ENCODE measurements at regions not wholly inside any gene's neighbourhood (a gene's known extent, or its start where the extent isn't known, plus 50 kb on each side); places are given as distances from the start of the nearest gene placed in this dataset.

GRCh38 chr2:196314780-196315179 lies 143.4 kb upstream of the STK17B start:
- peak overlapping the region; percentile 33 for H3K4me2 ChIP-seq (ENCODE audit: unreplicated experiment)
- 61% methylated on average over 4 of the region's 4 CpGs for WGBS, 2 experiments (ENCODE audit: low coverage in 1 of 2, low lambda C conversion rate in 2 of 2, missing lambda C conversion rate in 2 of 2)
- H3K79me2 ChIP-seq (ENCODE audit: insufficient read depth), result no peaks in the 10 kb centered on the region
- no peaks in the 10 kb centered on the region for H3K36me3 ChIP-seq (ENCODE audit: low read depth)
- no peaks in the 10 kb centered on the region for H3K27me3 ChIP-seq (replicated peaks; ENCODE audit: insufficient read depth)
- H4K20me1 ChIP-seq (ENCODE audit: insufficient read depth), result no peaks in the 10 kb centered on the region
- H3K9me2 ChIP-seq (ENCODE audit: insufficient read depth), result no peaks in the 10 kb centered on the region
- H2AFZ ChIP-seq, result no peak overlapping the region
- no peak for TF ChIP-seq EZH2phosphoT487 (IDR thresholded peaks at IDR 0.05; ENCODE audit: insufficient read depth, low read depth)
- no peak for TF ChIP-seq EZH2 (IDR thresholded peaks at IDR 0.05; ENCODE audit: insufficient read depth, poor library complexity, severe bottlenecking)
- no peak overlapping the region for H3K4me3 ChIP-seq
- no peak overlapping the region for H3K27ac ChIP-seq
- peak; percentile 58 for DNase-seq
- no peaks in the 10 kb centered on the region for H3K9me3 ChIP-seq (ENCODE audit: low read depth)
- peaks cover 22% of the 10 kb centered on the region; the same call in 1 of the 2 replicates for H3F3A ChIP-seq (ENCODE audit: insufficient read depth)
- H3K4me1 ChIP-seq (ENCODE audit: insufficient read depth), result peaks cover 24% of the 10 kb centered on the region
- H3K9ac ChIP-seq, result no peak overlapping the region
- in situ Hi-C loops (cut with MboI), result no loop called here

DNA sequence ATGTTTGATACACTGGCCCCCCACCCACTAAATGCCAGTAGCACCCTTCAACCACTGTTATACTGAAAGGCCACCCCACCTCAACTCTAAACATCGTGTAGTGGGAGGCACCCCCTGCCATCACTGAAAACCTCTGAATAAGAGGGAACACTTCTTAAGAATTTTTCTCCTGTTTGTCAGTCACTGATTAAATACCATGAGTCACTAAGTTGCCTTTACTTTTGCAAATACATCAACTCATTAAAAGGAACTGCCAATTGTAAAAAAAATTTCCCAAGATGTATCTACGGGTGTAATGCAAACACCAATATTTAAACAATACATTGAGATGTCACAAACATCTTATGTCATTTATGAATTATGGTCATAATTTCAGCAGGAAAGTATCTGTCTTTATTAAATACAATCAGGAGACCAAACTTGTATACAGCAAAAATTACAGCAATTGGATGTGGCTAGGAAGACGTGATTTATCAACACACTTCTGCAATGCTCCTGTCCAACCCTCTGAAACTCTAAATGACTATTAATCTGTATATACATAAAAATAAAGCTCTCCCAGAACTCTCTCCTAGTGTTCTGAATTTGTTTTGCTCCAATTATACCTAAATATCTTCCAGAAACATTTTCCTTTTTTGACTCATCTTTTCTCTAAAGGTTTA lies 144.1 kb upstream of the STK17B start:
- peak overlapping the region; percentile 33 for H3K4me2 ChIP-seq (ENCODE audit: unreplicated experiment)
- no peaks in the 10 kb centered on the region for H3K9me3 ChIP-seq (ENCODE audit: low read depth)
- H3K4me1 ChIP-seq (ENCODE audit: insufficient read depth), result peaks cover 24% of the 10 kb centered on the region
- H3F3A ChIP-seq (ENCODE audit: insufficient read depth), result peaks cover 22% of the 10 kb centered on the region; the same call in 1 of the 2 replicates
- H3K79me2 ChIP-seq (ENCODE audit: insufficient read depth), result no peaks in the 10 kb centered on the region
- no peaks in the 10 kb centered on the region for H3K27me3 ChIP-seq (replicated peaks; ENCODE audit: insufficient read depth)
- no peak overlapping the region for H3K9ac ChIP-seq
- no peak overlapping the region for H3K4me3 ChIP-seq
- no peak overlapping the region for H3K27ac ChIP-seq
- peak; percentile 64 for DNase-seq
- no peak overlapping the region for H2AFZ ChIP-seq
- WGBS, 2 experiments (ENCODE audit: low coverage in 1 of 2, low lambda C conversion rate in 2 of 2, missing lambda C conversion rate in 2 of 2), result 38 to 45% methylated on average over 3 of the region's 3 CpGs
- no peaks in the 10 kb centered on the region for H4K20me1 ChIP-seq (ENCODE audit: insufficient read depth)
- H3K36me3 ChIP-seq (ENCODE audit: low read depth), result no peaks in the 10 kb centered on the region
- TF ChIP-seq EZH2phosphoT487 (IDR thresholded peaks at IDR 0.05; ENCODE audit: insufficient read depth, low read depth), result no peak
- TF ChIP-seq EZH2 (IDR thresholded peaks at IDR 0.05; ENCODE audit: insufficient read depth, poor library complexity, severe bottlenecking), result no peak
- in situ Hi-C loops (cut with MboI), result no loop called here
- H3K9me2 ChIP-seq (ENCODE audit: insufficient read depth), result no peaks in the 10 kb centered on the region

GRCh38 chr2:196316050-196316430 lies 144.7 kb upstream of the STK17B start:
- WGBS, 2 experiments (ENCODE audit: low coverage in 1 of 2, low lambda C conversion rate in 2 of 2, missing lambda C conversion rate in 2 of 2), result 74 to 80% methylated on average over 4 of the region's 4 CpGs
- Histone ChIP-seq H3F3A (ENCODE audit: insufficient read depth) (peaks cover 22% of the 10 kb centered on the region; the same call in 1 of the 2 replicates), H3K4me3 (no peak overlapping the region), H3K79me2 (ENCODE audit: insufficient read depth) (no peaks in the 10 kb centered on the region), H3K9me3 (ENCODE audit: low read depth) (no peaks in the 10 kb centered on the region), H4K20me1 (ENCODE audit: insufficient read depth) (no peaks in the 10 kb centered on the region), H3K27ac (no peak overlapping the region), H3K36me3 (ENCODE audit: low read depth) (no peaks in the 10 kb centered on the region), H2AFZ (no peak overlapping the region), H3K4me2 (ENCODE audit: unreplicated experiment) (peak overlapping the region; percentile 33), H3K27me3 (replicated peaks; ENCODE audit: insufficient read depth) (no peaks in the 10 kb centered on the region), H3K9ac (no peak overlapping the region), H3K9me2 (ENCODE audit: insufficient read depth) (no peaks in the 10 kb centered on the region), H3K4me1 (ENCODE audit: insufficient read depth) (peaks cover 24% of the 10 kb centered on the region)
- in situ Hi-C loops (cut with MboI), result no loop called here
- DNase-seq, result peak; percentile 53
- TF ChIP-seq EZH2 (IDR thresholded peaks at IDR 0.05; ENCODE audit: insufficient read depth, poor library complexity, severe bottlenecking), result no peak
- TF ChIP-seq EZH2phosphoT487 (IDR thresholded peaks at IDR 0.05; ENCODE audit: insufficient read depth, low read depth), result no peak

DNA sequence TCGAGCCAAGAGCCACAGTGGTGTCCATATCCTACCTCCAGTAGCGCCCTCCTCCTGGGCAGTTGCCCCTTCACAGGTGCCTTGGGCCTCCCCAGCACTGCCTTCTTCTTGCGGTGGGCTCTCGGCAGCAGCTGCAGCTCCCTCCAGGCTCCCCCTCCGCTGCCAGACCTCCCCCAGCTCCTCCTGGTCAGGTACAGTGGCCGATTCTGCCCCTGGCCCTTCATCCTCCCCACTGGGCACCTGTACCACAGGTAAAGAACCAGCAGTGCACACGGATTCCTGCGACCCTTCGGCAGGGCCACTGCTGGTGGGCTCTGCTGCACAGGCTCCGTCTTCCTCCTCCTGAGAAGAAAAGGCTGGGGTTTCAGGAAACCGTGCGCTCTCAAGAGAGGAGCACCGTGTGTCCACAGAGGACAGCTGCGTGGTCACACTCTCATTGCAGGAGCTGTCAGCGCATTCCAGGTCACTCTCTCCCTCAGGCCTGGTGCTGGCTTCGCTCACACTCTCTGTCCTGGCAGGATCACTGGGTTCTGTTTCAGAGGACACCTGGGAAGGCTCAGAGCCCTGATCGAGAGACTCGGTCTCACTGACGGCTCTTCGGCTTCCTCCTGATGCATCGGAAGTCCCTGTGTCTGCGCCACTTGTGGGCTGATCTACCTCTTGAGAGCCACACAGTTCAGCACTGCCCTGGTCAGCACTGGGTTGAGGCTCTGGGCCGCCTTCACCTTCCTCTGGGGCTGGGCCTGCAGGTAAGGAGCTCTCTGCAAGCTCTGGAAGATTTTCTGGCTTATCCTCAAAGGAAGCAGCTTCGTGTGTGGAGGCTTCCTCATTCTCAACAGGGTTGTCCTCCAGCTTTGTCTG lies 147.4 kb upstream of the STK17B start:
- H3K4me3 ChIP-seq, result no peak overlapping the region
- no peak for DNase-seq
- no peak overlapping the region for H3K27ac ChIP-seq
- no peak overlapping the region for H3K4me2 ChIP-seq (ENCODE audit: unreplicated experiment)
- no peaks in the 10 kb centered on the region for H3K36me3 ChIP-seq (ENCODE audit: low read depth)
- H3K4me1 ChIP-seq (ENCODE audit: insufficient read depth), result peaks cover 43% of the 10 kb centered on the region
- H3K9me3 ChIP-seq (ENCODE audit: low read depth), result no peaks in the 10 kb centered on the region
- H4K20me1 ChIP-seq (ENCODE audit: insufficient read depth), result no peaks in the 10 kb centered on the region
- no peaks in the 10 kb centered on the region for H3K9me2 ChIP-seq (ENCODE audit: insufficient read depth)
- TF ChIP-seq EZH2phosphoT487 (IDR thresholded peaks at IDR 0.05; ENCODE audit: insufficient read depth, low read depth), result no peak
- no peak for TF ChIP-seq EZH2 (IDR thresholded peaks at IDR 0.05; ENCODE audit: insufficient read depth, poor library complexity, severe bottlenecking)
- no peak overlapping the region for H3K9ac ChIP-seq
- H3K27me3 ChIP-seq (replicated peaks; ENCODE audit: insufficient read depth), result no peaks in the 10 kb centered on the region
- peaks cover 36% of the 10 kb centered on the region for H3F3A ChIP-seq (ENCODE audit: insufficient read depth)
- H2AFZ ChIP-seq, result no peak overlapping the region
- 94 to 95% methylated on average over 23 to 24 of the region's 24 CpGs for WGBS, 2 experiments (ENCODE audit: low coverage in 1 of 2, low lambda C conversion rate in 2 of 2, missing lambda C conversion rate in 2 of 2)
- in situ Hi-C loops (cut with MboI), result no loop called here
- no peaks in the 10 kb centered on the region for H3K79me2 ChIP-seq (ENCODE audit: insufficient read depth)

Data from GM23248 (cell line).